Liver (tissue), 8 donors: ENCODE measurements at regions not wholly inside any gene's neighbourhood (a gene's known extent, or its start where the extent isn't known, plus 50 kb on each side); places are given as distances from the start of the nearest gene placed in this dataset.

Source experiments
- DNase-seq: peaks from one replicate; pipeline ENCODE4 v3.0.0-alpha.2; 2017; ENCODE audit warnings: low spot score
- H3K27ac ChIP-seq, 2 donors: one replicate each; pipeline ENCODE4 v1.7.0; 2013; ENCODE audit warnings: inconsistent platforms in 2 of 2, low read length in 2 of 2, control low read depth in 1 of 2, low read depth in 1 of 2, mild to moderate bottlenecking in 1 of 2
- H3K27me3 ChIP-seq, 4 donors: one replicate each; pipeline versions ENCODE4 v1.6.1 to v1.7.0; 2013; ENCODE audit warnings: low read length in 3 of 4, inconsistent platforms in 1 of 4, mild to moderate bottlenecking in 1 of 4, moderate library complexity in 1 of 4; ENCODE audit not compliant: control insufficient read depth in 4 of 4, insufficient read depth in 4 of 4
- H3K36me3 ChIP-seq, 4 donors: one replicate each; pipeline versions ENCODE4 v1.6.1 to v1.7.0; 2013; ENCODE audit warnings: low read length in 3 of 4, mild to moderate bottlenecking in 3 of 4, low read depth in 1 of 4, moderate library complexity in 1 of 4; ENCODE audit not compliant: control insufficient read depth in 4 of 4, insufficient read depth in 3 of 4
- H3K4me1 ChIP-seq, 4 donors: one replicate each; pipeline versions ENCODE4 v1.6.1 to v1.7.0; 2013; ENCODE audit warnings: low read length in 3 of 4, mild to moderate bottlenecking in 3 of 4, moderate library complexity in 1 of 4; ENCODE audit not compliant: control insufficient read depth in 4 of 4, insufficient read depth in 4 of 4
- H3K4me3 ChIP-seq, 3 donors: one replicate each; pipeline versions ENCODE4 v1.6.1 to v1.7.0; 2013; ENCODE audit warnings: low read length in 3 of 3, control low read depth in 1 of 3, low read depth in 1 of 3, mild to moderate bottlenecking in 1 of 3
- H3K9ac ChIP-seq, 2 donors: one replicate each; pipeline ENCODE4 v1.7.0; 2013; ENCODE audit warnings: low read length in 2 of 2, mild to moderate bottlenecking in 2 of 2, moderate library complexity in 2 of 2, control low read depth in 1 of 2, low read depth in 1 of 2
- H3K9me3 ChIP-seq, 4 donors: one replicate each; pipeline versions ENCODE4 v1.6.1 to v1.7.0; 2013; ENCODE audit warnings: low read length in 3 of 4; ENCODE audit not compliant: control insufficient read depth in 4 of 4
- ATF3 ChIP-seq: IDR thresholded peaks from 2 replicates; pipeline ENCODE4 v1.6.1; 2016; ENCODE audit warnings: antibody characterized with exemption
- EGR1 ChIP-seq, 2 donors: IDR thresholded peaks; 2 replicates each; pipeline ENCODE4 v1.6.1; 2016 to 2018; ENCODE audit warnings: antibody characterized with exemption in 2 of 2, low read depth in 2 of 2
- FOXA1 ChIP-seq: IDR thresholded peaks from 2 replicates; pipeline ENCODE4 v1.6.1; 2016; ENCODE audit warnings: antibody characterized with exemption
- FOXA2 ChIP-seq: IDR thresholded peaks from 2 replicates; pipeline ENCODE4 v1.6.1; 2016; ENCODE audit warnings: antibody characterized with exemption
- GABPA ChIP-seq, 2 donors: IDR thresholded peaks in 1 of 2; conservative IDR thresholded peaks in 1 of 2; 2 replicates each; pipeline ENCODE4 v1.6.1; 2016; ENCODE audit warnings: antibody characterized with exemption in 2 of 2, mild to moderate bottlenecking in 1 of 2, moderate library complexity in 1 of 2
- HNF4A ChIP-seq, 2 donors: conservative IDR thresholded peaks; 2 replicates each; pipeline ENCODE4 v1.6.1; 2016; ENCODE audit warnings: antibody characterized with exemption in 2 of 2, mild to moderate bottlenecking in 2 of 2
- HNF4G ChIP-seq: IDR thresholded peaks from 2 replicates; pipeline ENCODE4 v1.6.1; 2016; ENCODE audit warnings: antibody characterized with exemption
- JUND ChIP-seq, 2 donors: IDR thresholded peaks; 2 replicates each; pipeline ENCODE4 v1.6.1; 2016; ENCODE audit warnings: antibody characterized with exemption in 2 of 2
- NR2F2 ChIP-seq: IDR thresholded peaks from 2 replicates; pipeline ENCODE4 v1.6.1; 2016; ENCODE audit warnings: antibody characterized with exemption
- RAD21 ChIP-seq, 2 donors: IDR thresholded peaks; 2 replicates each; pipeline ENCODE4 v1.6.1; 2016; ENCODE audit warnings: antibody characterized with exemption in 2 of 2, mild to moderate bottlenecking in 2 of 2
- RXRA ChIP-seq, 2 donors: IDR thresholded peaks; 2 replicates each; pipeline ENCODE4 v1.6.1; 2017 to 2018; ENCODE audit warnings: antibody characterized with exemption in 2 of 2, mild to moderate bottlenecking in 1 of 2
- SP1 ChIP-seq: IDR thresholded peaks from 2 replicates; pipeline ENCODE4 v1.6.1; 2018; ENCODE audit warnings: antibody characterized with exemption, mild to moderate bottlenecking
- TAF1 ChIP-seq: conservative IDR thresholded peaks from 2 replicates; pipeline ENCODE4 v1.6.1; 2016; ENCODE audit warnings: antibody characterized with exemption, mild to moderate bottlenecking
- YY1 ChIP-seq: IDR thresholded peaks from 2 replicates; pipeline ENCODE4 v1.6.1; 2016; ENCODE audit warnings: antibody characterized with exemption, mild to moderate bottlenecking
- ZBTB33 ChIP-seq: IDR thresholded peaks from 2 replicates; pipeline ENCODE4 v1.6.1; 2016; ENCODE audit warnings: antibody characterized with exemption
- WGBS: extraction: QIAGEN DNeasy Blood & Tissue Kit; methylation state at CpG from one replicate; pipeline ENCODE4 v1.1.7; 2013; 5-methylcytosine and 5-hydroxymethylcytosine counted together
- TF ChIP-seq, protein P1 (sequence below): IDR thresholded peaks from 2 replicates; pipeline ENCODE4 v1.6.1; 2016; ENCODE audit warnings: antibody characterized with exemption, mild to moderate bottlenecking
- TF ChIP-seq, protein P2 (sequence below): IDR thresholded peaks from 2 replicates; pipeline ENCODE4 v1.6.1; 2016; ENCODE audit warnings: antibody characterized with exemption
- TF ChIP-seq, protein P3 (sequence below): fragments of 150-350 bp; IDR thresholded peaks from 2 replicates; pipeline ENCODE4 v1.5.1; 2017; ENCODE audit warnings: improper control_type of control experiment, low read depth, low read length; ENCODE audit not compliant: missing input control
- donor health status: healthy.
- donor health status: healthy.
- donor health status: healthy.
- donor health status: healthy.
- donor health status: healthy.

- no peak for DNase-seq
- no peaks in the 10 kb centered on the region for H3K4me1 ChIP-seq
- H3K4me3 ChIP-seq, result no peak overlapping the region
- peaks cover 0 to 3% (median 1%) of the 10 kb centered on the region in 4 donors for H3K27me3 ChIP-seq
- H3K9me3 ChIP-seq, result no peaks in the 10 kb centered on the region
- no peaks in the 10 kb centered on the region for H3K36me3 ChIP-seq
- H3K27ac ChIP-seq, result no peak overlapping the region
- TF ChIP-seq JUND (IDR thresholded peaks at IDR 0.05) (no peak), SP1 (no peak), RXRA (IDR thresholded peaks at IDR 0.05) (no peak), RAD21 (IDR thresholded peaks at IDR 0.05) (no peak), NR2F2 (no peak), HNF4A (conservative IDR thresholded peaks at IDR 0.05) (no peak), GABPA (IDR thresholded peaks at IDR 0.05 in 1 of 2, conservative IDR thresholded peaks at IDR 0.05 in 1 of 2) (no peak), ATF3 (no peak), ZBTB33 (no peak), YY1 (no peak), FOXA1 (no peak), TAF1 (no peak), EGR1 (IDR thresholded peaks at IDR 0.05; ENCODE audit: low read depth in 2 of 2) (no peak), FOXA2 (no peak)
- TF ChIP-seq, protein P1, sequence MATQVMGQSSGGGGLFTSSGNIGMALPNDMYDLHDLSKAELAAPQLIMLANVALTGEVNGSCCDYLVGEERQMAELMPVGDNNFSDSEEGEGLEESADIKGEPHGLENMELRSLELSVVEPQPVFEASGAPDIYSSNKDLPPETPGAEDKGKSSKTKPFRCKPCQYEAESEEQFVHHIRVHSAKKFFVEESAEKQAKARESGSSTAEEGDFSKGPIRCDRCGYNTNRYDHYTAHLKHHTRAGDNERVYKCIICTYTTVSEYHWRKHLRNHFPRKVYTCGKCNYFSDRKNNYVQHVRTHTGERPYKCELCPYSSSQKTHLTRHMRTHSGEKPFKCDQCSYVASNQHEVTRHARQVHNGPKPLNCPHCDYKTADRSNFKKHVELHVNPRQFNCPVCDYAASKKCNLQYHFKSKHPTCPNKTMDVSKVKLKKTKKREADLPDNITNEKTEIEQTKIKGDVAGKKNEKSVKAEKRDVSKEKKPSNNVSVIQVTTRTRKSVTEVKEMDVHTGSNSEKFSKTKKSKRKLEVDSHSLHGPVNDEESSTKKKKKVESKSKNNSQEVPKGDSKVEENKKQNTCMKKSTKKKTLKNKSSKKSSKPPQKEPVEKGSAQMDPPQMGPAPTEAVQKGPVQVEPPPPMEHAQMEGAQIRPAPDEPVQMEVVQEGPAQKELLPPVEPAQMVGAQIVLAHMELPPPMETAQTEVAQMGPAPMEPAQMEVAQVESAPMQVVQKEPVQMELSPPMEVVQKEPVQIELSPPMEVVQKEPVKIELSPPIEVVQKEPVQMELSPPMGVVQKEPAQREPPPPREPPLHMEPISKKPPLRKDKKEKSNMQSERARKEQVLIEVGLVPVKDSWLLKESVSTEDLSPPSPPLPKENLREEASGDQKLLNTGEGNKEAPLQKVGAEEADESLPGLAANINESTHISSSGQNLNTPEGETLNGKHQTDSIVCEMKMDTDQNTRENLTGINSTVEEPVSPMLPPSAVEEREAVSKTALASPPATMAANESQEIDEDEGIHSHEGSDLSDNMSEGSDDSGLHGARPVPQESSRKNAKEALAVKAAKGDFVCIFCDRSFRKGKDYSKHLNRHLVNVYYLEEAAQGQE, result no peak
- TF ChIP-seq, protein P2, sequence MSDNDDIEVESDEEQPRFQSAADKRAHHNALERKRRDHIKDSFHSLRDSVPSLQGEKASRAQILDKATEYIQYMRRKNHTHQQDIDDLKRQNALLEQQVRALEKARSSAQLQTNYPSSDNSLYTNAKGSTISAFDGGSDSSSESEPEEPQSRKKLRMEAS, result no peak
- TF ChIP-seq, protein P3, sequence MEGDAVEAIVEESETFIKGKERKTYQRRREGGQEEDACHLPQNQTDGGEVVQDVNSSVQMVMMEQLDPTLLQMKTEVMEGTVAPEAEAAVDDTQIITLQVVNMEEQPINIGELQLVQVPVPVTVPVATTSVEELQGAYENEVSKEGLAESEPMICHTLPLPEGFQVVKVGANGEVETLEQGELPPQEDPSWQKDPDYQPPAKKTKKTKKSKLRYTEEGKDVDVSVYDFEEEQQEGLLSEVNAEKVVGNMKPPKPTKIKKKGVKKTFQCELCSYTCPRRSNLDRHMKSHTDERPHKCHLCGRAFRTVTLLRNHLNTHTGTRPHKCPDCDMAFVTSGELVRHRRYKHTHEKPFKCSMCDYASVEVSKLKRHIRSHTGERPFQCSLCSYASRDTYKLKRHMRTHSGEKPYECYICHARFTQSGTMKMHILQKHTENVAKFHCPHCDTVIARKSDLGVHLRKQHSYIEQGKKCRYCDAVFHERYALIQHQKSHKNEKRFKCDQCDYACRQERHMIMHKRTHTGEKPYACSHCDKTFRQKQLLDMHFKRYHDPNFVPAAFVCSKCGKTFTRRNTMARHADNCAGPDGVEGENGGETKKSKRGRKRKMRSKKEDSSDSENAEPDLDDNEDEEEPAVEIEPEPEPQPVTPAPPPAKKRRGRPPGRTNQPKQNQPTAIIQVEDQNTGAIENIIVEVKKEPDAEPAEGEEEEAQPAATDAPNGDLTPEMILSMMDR, result no peak
- 83% methylated on average over 1 of the region's 1 CpG for WGBS
- no peak overlapping the region for H3K9ac ChIP-seq
Observed at GRCh38 chr13:85260896-85261295, 538.3 kb downstream of the SLITRK6 start.

GRCh38 chr13:85255978-85256377 is 543.2 kb downstream of the SLITRK6 start:
- no peak for DNase-seq
- no peaks in the 10 kb centered on the region for H3K36me3 ChIP-seq
- no peaks in the 10 kb centered on the region for H3K4me1 ChIP-seq
- H3K9ac ChIP-seq, result no peak overlapping the region
- no peak overlapping the region for H3K4me3 ChIP-seq
- WGBS, result 67% methylated on average over 2 of the region's 2 CpGs
- H3K27ac ChIP-seq, result no peak overlapping the region
- H3K27me3 ChIP-seq, result peaks cover 0 to 3% (median 0%) of the 10 kb centered on the region in 4 donors
- no peaks in the 10 kb centered on the region for H3K9me3 ChIP-seq
- TF ChIP-seq HNF4A (conservative IDR thresholded peaks at IDR 0.05) (no peak), GABPA (IDR thresholded peaks at IDR 0.05 in 1 of 2, conservative IDR thresholded peaks at IDR 0.05 in 1 of 2) (no peak), EGR1 (IDR thresholded peaks at IDR 0.05; ENCODE audit: low read depth in 2 of 2) (no peak), ZBTB33 (no peak), RXRA (IDR thresholded peaks at IDR 0.05) (no peak), JUND (IDR thresholded peaks at IDR 0.05) (no peak), HNF4G (no peak), FOXA2 (no peak), SP1 (no peak), NR2F2 (no peak), RAD21 (IDR thresholded peaks at IDR 0.05) (no peak)
- TF ChIP-seq, protein P3, result no peak
- TF ChIP-seq, protein P2, result no peak
